ENCODE measurements at regions not wholly inside any gene's neighbourhood (a gene's known extent, or its start where the extent isn't known, plus 50 kb on each side); places are given as distances from the start of the nearest gene placed in this dataset.
"Not testable (repeated sequence)": the region's sequence is repeated elsewhere in the genome, so short reads cannot be mapped to it uniquely, and the experiment has no call there.

DNA sequence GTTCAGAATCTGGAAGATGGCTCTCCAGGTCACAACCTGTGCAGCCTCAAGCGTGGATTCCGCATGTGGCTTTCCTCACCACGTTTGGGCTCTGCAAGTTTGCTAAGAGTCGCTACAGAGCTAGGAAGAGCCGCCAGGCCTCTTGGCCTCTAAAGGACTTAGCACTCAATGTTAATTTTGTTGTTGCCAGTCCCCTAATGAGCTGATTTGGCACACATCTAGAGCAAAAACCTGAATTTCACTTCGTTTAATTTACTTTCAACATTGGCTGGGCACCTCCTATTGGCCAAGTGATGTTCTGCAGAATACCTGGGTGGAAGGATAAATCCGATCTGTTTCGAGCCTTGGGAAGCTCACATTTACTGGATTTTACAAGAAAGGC, 65.8 kb upstream of the UNC5A start:
- Mint-ChIP-seq H3K9me3 (no peaks in the 10 kb centered on the region), H3K4me1 (ENCODE audit: low read depth) (peaks cover 17% of the 10 kb centered on the region), H3K4me3 (no peak overlapping the region), H3K27ac (no peak overlapping the region), H3K27me3 (ENCODE audit: low read depth) (peaks cover 59% of the 10 kb centered on the region), H3K36me3 (ENCODE audit: insufficient read depth in 2 of 2) (no peaks in the 10 kb centered on the region)
- ATAC-seq (replicated peaks in 1 of 2) (no peak), DNase-seq (no peak)

DNA sequence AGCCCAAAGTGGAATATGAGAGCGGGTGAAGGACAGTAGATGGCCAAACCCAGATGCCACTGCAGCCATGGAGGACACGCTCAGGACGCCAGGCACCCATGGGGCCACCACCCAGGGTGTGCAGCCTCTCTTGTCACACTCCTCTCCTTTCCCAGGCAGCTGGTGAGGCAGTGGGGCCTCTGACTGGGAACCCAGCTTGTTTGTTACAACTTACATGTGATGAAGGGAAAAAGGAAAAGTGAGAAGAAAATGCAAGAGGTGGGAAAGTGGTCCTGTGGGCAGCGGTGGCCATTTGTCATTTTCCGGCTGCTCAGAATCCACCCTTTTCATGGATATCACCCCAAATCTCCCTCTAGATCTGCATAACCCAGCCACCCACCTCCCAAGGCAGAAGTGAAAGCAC, 62.7 kb upstream of the UNC5A start:
- H3K9me3 Mint-ChIP-seq, result no peaks in the 10 kb centered on the region
- no peak overlapping the region for H3K27ac Mint-ChIP-seq
- peaks cover 53% of the 10 kb centered on the region for H3K27me3 Mint-ChIP-seq (ENCODE audit: low read depth)
- no peak for ATAC-seq (replicated peaks in 1 of 2)
- no peaks in the 10 kb centered on the region for H3K36me3 Mint-ChIP-seq (ENCODE audit: insufficient read depth in 2 of 2)
- H3K4me3 Mint-ChIP-seq, result no peak overlapping the region
- peaks cover 17% of the 10 kb centered on the region for H3K4me1 Mint-ChIP-seq (ENCODE audit: low read depth)
- DNase-seq, result no peak

DNA sequence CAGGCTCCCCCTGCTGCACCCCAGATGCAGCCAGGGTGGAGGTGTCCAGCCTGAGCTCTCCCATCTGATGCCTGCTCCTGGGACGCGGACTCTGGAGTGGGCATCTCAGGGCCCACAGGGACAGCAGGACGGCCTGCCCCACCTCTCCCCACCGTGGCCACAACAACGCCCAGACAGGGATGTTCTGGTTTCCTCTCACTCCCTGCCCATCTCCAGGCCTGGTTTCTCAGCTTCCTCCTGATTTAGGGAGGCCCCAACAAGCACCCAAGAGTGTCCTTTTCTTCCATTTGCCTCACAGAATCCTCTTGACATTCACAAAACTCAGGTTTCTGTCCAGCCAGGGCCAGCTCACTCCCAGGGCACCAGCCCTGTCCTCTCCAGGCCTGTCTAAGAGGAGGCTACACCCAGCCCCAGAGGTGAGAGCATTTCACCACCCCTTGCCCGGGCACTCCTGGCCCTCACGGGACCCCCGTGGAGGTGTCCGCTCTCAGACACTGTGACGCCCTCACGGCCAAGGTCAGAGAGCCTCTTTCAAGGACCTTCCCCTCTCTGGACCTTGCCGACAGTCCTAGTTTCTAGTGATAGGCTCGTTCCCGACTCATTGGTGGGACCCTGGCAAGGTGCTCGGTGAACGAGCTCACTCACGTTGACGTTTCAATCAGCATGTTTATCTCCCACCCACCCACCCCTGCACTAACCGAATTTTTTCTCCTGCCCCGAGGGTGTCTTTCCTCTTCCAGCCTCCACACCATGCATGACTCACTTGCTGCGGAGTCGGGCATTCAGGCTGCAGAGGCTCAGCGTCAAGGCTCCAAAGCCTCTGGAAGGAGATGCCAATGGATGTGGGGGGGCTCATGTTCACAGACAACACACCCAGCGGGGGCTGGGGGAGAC, 62.0 kb upstream of the UNC5A start:
- H3K9me3 Mint-ChIP-seq, result no peaks in the 10 kb centered on the region
- peaks cover 17% of the 10 kb centered on the region for H3K4me1 Mint-ChIP-seq (ENCODE audit: low read depth)
- H3K27me3 Mint-ChIP-seq (ENCODE audit: low read depth), result peaks cover 52% of the 10 kb centered on the region
- no peak for ATAC-seq (replicated peaks in 1 of 2)
- H3K4me3 Mint-ChIP-seq, result no peak overlapping the region
- no peak overlapping the region for H3K27ac Mint-ChIP-seq
- H3K36me3 Mint-ChIP-seq (ENCODE audit: insufficient read depth in 2 of 2), result no peaks in the 10 kb centered on the region
- no peak for DNase-seq

DNA sequence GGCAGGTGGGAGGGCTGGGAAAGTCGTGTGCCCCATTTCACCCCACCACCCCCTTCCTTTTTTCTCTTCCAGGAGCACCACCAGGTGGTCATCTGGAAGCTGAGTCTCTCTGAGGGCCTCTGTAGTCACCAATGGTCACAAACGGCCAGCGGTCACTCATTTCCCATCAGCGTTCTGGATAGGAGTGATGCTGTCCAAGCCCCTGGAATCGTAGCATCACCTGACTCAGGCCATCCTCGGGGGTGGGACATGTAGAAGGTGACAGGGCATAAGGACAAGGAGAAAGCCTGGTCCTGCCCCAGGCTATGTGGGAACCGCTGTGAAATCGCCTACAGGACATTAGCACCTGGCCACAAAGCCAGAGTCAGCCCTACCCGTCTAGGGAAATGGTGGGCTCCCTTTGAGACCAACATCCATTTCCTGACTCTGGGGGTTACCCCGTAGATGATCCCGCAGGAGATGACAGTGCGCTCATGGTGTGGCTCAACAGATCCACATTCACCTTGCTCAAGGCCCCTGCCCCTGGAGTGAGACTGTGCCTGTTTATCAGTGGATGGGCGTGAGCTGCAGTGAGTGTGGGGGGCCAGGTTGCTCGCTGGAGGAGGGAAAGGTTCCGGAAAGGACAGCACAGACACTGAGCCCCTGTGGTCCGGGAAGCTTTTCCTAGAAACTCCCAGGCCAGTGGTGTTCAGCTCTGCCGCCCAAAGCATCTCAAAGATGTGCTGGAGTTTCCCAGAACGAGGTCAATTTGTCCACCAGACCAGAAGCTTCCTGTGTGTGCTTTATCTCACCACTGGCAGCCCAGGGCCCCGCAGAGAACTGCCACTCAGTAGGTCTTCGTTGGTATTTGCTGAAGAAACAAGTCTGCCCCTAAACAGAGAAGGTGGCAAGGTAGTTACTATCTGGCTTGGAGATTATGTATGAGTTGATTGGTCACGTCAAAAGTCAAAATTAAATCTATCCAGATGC, 61.1 kb upstream of the UNC5A start:
- DNase-seq (no peak), ATAC-seq (replicated peaks in 1 of 2) (no peak)
- H3K9me3 Mint-ChIP-seq, result peaks cover 0 to 3% of the 10 kb centered on the region in 2 donors
- no peak overlapping the region for H3K27ac Mint-ChIP-seq
- H3K27me3 Mint-ChIP-seq (ENCODE audit: low read depth), result peaks cover 47% of the 10 kb centered on the region
- no peaks in the 10 kb centered on the region for H3K36me3 Mint-ChIP-seq (ENCODE audit: insufficient read depth in 2 of 2)
- H3K4me3 Mint-ChIP-seq, result no peak overlapping the region
- peaks cover 9% of the 10 kb centered on the region for H3K4me1 Mint-ChIP-seq (ENCODE audit: low read depth)

DNA sequence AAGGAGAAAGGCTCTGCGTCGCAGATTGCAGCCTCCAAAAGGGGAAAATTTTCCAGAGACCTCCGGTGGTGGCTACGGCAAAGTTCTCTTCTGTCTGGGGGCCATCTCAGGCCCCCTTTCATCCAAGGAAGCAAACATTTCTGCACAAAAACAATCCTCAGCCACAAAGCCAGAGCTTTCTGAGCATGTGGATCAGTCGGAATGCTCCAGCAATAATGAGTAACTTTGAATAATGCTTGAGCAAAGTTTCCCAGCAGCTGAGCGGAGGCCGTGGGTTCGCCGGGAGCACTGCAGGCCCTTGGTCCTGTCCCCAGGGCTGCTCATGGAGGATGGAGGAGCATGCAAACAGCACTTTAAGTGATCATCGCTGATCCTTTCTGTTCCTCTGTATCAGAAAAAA, 60.2 kb upstream of the UNC5A start:
- Mint-ChIP-seq H3K27ac (no peak overlapping the region), H3K36me3 (ENCODE audit: insufficient read depth in 2 of 2) (no peaks in the 10 kb centered on the region), H3K4me1 (ENCODE audit: low read depth) (peaks cover 7% of the 10 kb centered on the region), H3K27me3 (ENCODE audit: low read depth) (peaks cover 47% of the 10 kb centered on the region), H3K4me3 (no peak overlapping the region), H3K9me3 (peaks cover 0 to 6% of the 10 kb centered on the region in 2 donors)
- ATAC-seq (replicated peaks in 1 of 2) (no peak), DNase-seq (no peak)

DNA sequence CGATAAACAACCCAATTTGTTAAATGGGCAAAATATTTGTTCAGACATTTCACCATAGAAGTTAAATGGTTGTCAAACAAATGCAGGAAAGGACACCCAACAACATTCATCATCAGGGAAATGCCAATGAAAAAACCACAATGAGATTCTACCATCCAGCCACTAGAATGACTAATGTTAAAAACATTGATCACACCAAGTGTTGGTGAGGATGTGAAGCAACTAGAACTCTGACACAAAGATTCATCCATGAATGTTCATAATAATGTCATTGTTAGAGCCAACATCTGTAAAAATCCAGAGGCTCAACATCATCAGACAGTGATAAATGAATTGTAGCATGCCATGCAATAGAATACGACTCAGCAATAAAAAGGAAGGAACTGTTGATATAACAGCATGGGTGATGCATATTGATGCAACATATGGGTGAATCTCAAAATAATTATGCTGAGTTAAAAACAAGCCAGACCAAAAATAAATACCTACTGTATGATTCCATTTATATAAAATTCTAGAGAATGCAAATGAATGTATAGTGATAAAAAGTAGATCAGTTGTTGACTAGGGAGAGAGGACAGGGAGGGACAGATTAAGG, 55.9 kb upstream of the UNC5A start:
- no peak overlapping the region for H3K4me3 Mint-ChIP-seq
- no peaks in the 10 kb centered on the region for H3K4me1 Mint-ChIP-seq (ENCODE audit: low read depth)
- no peak for ATAC-seq (replicated peaks in 1 of 2)
- H3K36me3 Mint-ChIP-seq (ENCODE audit: insufficient read depth in 2 of 2), result no peaks in the 10 kb centered on the region
- H3K9me3 Mint-ChIP-seq, result peaks cover 0 to 9% of the 10 kb centered on the region in 2 donors
- no peak overlapping the region for H3K27ac Mint-ChIP-seq
- H3K27me3 Mint-ChIP-seq (ENCODE audit: low read depth), result peaks cover 57% of the 10 kb centered on the region
- DNase-seq, result no peak

DNA sequence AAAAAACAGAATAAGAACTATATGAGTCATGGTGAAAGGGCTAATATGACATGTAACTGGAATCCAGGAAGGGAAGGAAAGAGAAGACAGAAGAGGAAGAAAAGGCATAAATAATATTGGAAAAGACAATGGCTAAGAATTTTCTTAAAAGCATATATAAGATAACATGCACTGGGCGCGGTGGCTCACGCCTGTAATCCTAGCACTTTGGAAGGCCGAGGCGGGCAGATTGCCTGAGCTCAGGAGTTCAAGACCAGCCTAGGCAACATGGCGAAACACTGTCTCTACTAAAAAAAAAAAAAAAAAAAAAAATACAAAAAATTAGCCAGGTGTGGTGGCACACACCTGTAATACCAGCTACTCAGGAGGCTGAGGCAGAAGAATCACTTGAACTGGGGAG, 54.8 kb upstream of the UNC5A start:
- not testable (repeated sequence) for H3K4me3 Mint-ChIP-seq; H3K36me3 Mint-ChIP-seq (ENCODE audit: insufficient read depth in 2 of 2); H3K27ac Mint-ChIP-seq; H3K9me3 Mint-ChIP-seq; H3K4me1 Mint-ChIP-seq (ENCODE audit: low read depth); DNase-seq; ATAC-seq (replicated peaks in 1 of 2)
- peaks cover 52% of the 10 kb centered on the region for H3K27me3 Mint-ChIP-seq (ENCODE audit: low read depth)

DNA sequence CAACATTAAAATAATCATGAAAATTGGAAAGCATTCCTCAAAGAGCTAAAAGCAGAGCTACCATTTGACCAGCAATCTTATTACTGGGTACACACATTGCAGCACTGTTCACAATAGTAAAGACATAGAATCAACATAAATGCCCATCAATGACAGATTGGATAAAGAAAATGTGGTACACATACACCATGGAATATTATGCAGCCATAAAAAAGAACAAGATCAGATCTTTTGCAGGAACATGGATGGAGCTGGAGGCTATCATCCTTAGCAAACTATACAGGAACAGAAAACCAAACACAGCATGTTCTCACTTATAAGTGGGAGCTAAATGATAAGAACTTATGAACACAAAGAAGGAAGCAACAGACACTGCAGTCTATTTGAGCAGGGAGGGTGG, 52.8 kb upstream of the UNC5A start:
- not testable (repeated sequence) for ATAC-seq (replicated peaks in 1 of 2); H3K4me3 Mint-ChIP-seq; H3K36me3 Mint-ChIP-seq (ENCODE audit: insufficient read depth in 2 of 2); H3K9me3 Mint-ChIP-seq; H3K4me1 Mint-ChIP-seq (ENCODE audit: low read depth); DNase-seq; H3K27ac Mint-ChIP-seq
- H3K27me3 Mint-ChIP-seq (ENCODE audit: low read depth), result peaks cover 53% of the 10 kb centered on the region

Data from activated T-cell treated with anti-CD3 and anti-CD28 coated beads, Interleukin-2, amount 50 U/mL, for 72 hours (primary cell).